ENCODE measurements at regions not wholly inside any gene's neighbourhood (a gene's known extent, or its start where the extent isn't known, plus 50 kb on each side); places are given as distances from the start of the nearest gene placed in this dataset.

DNA sequence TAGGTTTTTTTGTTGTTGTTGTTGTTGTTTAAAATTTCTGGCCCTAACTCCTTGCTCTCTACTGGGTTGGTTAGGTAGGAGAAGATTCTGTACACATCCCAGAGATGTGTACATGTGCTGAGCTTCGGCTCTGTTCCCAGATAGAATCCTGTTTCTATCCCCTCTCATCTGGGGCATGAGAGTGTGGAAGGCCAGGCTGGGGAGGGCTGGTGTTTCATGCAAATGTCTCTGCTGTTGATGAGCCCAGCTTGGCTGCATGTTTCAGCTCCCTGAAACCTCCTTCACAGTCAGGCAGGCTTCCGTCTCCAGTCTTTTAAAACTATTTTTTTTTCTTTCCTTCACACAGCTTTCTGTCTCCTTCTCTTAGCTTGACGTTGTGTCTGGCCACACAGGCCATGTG, 526.9 kb upstream of the KLF4 start:
- Histone ChIP-seq H3K9me3 (ENCODE audit: control insufficient read depth, insufficient read depth, low read length) (no peaks in the 10 kb centered on the region), H3K79me2 (ENCODE audit: control insufficient read depth, low read length) (no peaks in the 10 kb centered on the region), H3K27ac (ENCODE audit: low read depth, low read length) (no peak overlapping the region), H3K4me2 (ENCODE audit: low read length) (no peak overlapping the region), H3F3A (ENCODE audit: control insufficient read depth, insufficient read depth) (no peaks in the 10 kb centered on the region), H4K20me1 (ENCODE audit: control insufficient read depth, insufficient read depth, low read depth, low read length) (no peaks in the 10 kb centered on the region), H3K4me3 (ENCODE audit: low read length) (no peak overlapping the region), H3K9me2 (replicated peaks; ENCODE audit: control insufficient read depth, low read length) (no peaks in the 10 kb centered on the region), H3K4me1 (ENCODE audit: control insufficient read depth, low read length) (no peaks in the 10 kb centered on the region), H3K36me3 (ENCODE audit: control insufficient read depth, low read length) (no peaks in the 10 kb centered on the region), H3K27me3 (ENCODE audit: control insufficient read depth, low read length) (no peaks in the 10 kb centered on the region)
- no peak for TF ChIP-seq EZH2phosphoT487 (IDR thresholded peaks at IDR 0.05; ENCODE audit: borderline replicate concordance, low read length)
- no peak for TF ChIP-seq CTCF (IDR thresholded peaks at IDR 0.05; ENCODE audit: low read depth, low read length, poor library complexity, severe bottlenecking)

DNA sequence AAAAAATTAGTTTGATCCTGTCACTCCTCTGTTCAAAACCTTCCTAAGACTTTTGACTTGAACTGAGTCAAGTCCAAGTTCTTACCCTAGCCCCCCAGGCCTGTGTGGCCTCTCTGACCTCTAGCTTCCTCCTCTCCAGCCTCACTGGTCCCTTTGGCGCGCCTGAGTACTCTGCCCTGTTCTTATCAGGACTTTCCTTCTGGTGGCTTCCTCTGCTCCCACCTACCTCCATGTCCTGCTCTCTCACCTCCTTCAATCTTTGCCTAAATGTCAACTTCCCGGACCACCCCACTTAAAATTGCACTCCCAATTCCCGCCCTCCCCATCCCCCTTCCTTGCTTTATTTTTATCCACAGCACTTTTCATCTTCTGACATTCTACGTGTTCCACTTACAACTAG, 526.1 kb upstream of the KLF4 start:
- Histone ChIP-seq H4K20me1 (ENCODE audit: control insufficient read depth, insufficient read depth, low read depth, low read length) (no peaks in the 10 kb centered on the region), H3K36me3 (ENCODE audit: control insufficient read depth, low read length) (no peaks in the 10 kb centered on the region), H3K27ac (ENCODE audit: low read depth, low read length) (no peak overlapping the region), H3F3A (ENCODE audit: control insufficient read depth, insufficient read depth) (no peaks in the 10 kb centered on the region), H3K4me3 (ENCODE audit: low read length) (no peak overlapping the region), H3K9me3 (ENCODE audit: control insufficient read depth, insufficient read depth, low read length) (no peaks in the 10 kb centered on the region), H3K9me2 (replicated peaks; ENCODE audit: control insufficient read depth, low read length) (no peaks in the 10 kb centered on the region), H3K79me2 (ENCODE audit: control insufficient read depth, low read length) (no peaks in the 10 kb centered on the region), H3K4me2 (ENCODE audit: low read length) (no peak overlapping the region), H3K4me1 (ENCODE audit: control insufficient read depth, low read length) (no peaks in the 10 kb centered on the region), H3K27me3 (ENCODE audit: control insufficient read depth, low read length) (no peaks in the 10 kb centered on the region)
- TF ChIP-seq EZH2phosphoT487 (IDR thresholded peaks at IDR 0.05; ENCODE audit: borderline replicate concordance, low read length) (no peak), CTCF (IDR thresholded peaks at IDR 0.05; ENCODE audit: low read depth, low read length, poor library complexity, severe bottlenecking) (no peak)

- Histone ChIP-seq H3K4me3 (ENCODE audit: low read length) (no peak overlapping the region), H3F3A (ENCODE audit: control insufficient read depth, insufficient read depth) (no peaks in the 10 kb centered on the region)
- no peak for TF ChIP-seq CTCF (IDR thresholded peaks at IDR 0.05; ENCODE audit: low read depth, low read length, poor library complexity, severe bottlenecking)
- TF ChIP-seq EZH2phosphoT487 (IDR thresholded peaks at IDR 0.05; ENCODE audit: borderline replicate concordance, low read length): no peak
Measured at GRCh38 chr9:108014353-108014752, 524.8 kb upstream of the KLF4 start.

More at GRCh38 chr9:108014353-108014752, 524.8 kb upstream of the KLF4 start:
- Histone ChIP-seq H3K79me2 (ENCODE audit: control insufficient read depth, low read length) (no peaks in the 10 kb centered on the region), H3K9me3 (ENCODE audit: control insufficient read depth, insufficient read depth, low read length) (no peaks in the 10 kb centered on the region), H3K36me3 (ENCODE audit: control insufficient read depth, low read length) (no peaks in the 10 kb centered on the region), H3K27ac (ENCODE audit: low read depth, low read length) (no peak overlapping the region), H3K9me2 (replicated peaks; ENCODE audit: control insufficient read depth, low read length) (no peaks in the 10 kb centered on the region), H3K4me2 (ENCODE audit: low read length) (no peak overlapping the region), H3K4me1 (ENCODE audit: control insufficient read depth, low read length) (no peaks in the 10 kb centered on the region), H4K20me1 (ENCODE audit: control insufficient read depth, insufficient read depth, low read depth, low read length) (no peaks in the 10 kb centered on the region), H3K27me3 (ENCODE audit: control insufficient read depth, low read length) (no peaks in the 10 kb centered on the region)
